T-helper 17 cell (primary cell): ENCODE measurements at regions not wholly inside any gene's neighbourhood (a gene's known extent, or its start where the extent isn't known, plus 50 kb on each side); places are given as distances from the start of the nearest gene placed in this dataset.
A peak's percentile ranks its signal among the peaks of the same experiment; 100 is the strongest.
"Not testable (repeated sequence)": the region's sequence is repeated elsewhere in the genome, so short reads cannot be mapped to it uniquely, and the experiment has no call there.

Source experiments
- ATAC-seq: fragments of 150-1000 bp; cut with Tn5 transposase; 2 replicates; pipeline ENCODE4 v1.10.0; 2021; ENCODE audit warnings: mild to moderate bottlenecking, moderate library complexity
- DNase-seq, 3 donors: peaks; one replicate each; pipeline versions ENCODE4 v3.0.0 to v3.0.0-alpha.2; 2020 to 2021
- H3K9me3 ChIP-seq: one replicate; pipeline ENCODE4 v1.7.0; 2013; ENCODE audit warnings: low read length, mild to moderate bottlenecking; ENCODE audit not compliant: control insufficient read depth, poor library complexity, severe bottlenecking
- H3K27ac Mint-ChIP-seq: one replicate; pipeline ENCODE4 v1.8.0; 2022; ENCODE audit warnings: mild to moderate bottlenecking, moderate library complexity, mixed read lengths
- H3K27me3 Mint-ChIP-seq: one replicate; pipeline ENCODE4 v1.8.0; 2022; ENCODE audit warnings: mixed read lengths
- H3K36me3 Mint-ChIP-seq: one replicate; pipeline ENCODE4 v1.8.0; 2022; ENCODE audit warnings: low read depth, mixed read lengths
- H3K4me1 Mint-ChIP-seq: one replicate; pipeline ENCODE4 v1.8.0; 2022; ENCODE audit warnings: mild to moderate bottlenecking, mixed read lengths
- H3K4me3 Mint-ChIP-seq: one replicate; pipeline ENCODE4 v1.8.0; 2022; ENCODE audit warnings: mild to moderate bottlenecking, moderate library complexity, mixed read lengths

- Mint-ChIP-seq H3K27ac (no peak overlapping the region), H3K36me3 (no peaks in the 10 kb centered on the region), H3K4me1 (peaks cover under 1% of the 10 kb centered on the region), H3K27me3 (no peaks in the 10 kb centered on the region), H3K4me3 (no peak overlapping the region)
- no peak for ATAC-seq
- DNase-seq, result no peak
- H3K9me3 ChIP-seq, result no peaks in the 10 kb centered on the region
Observed at GRCh38 chr17:51456942-51457341, 196.6 kb downstream of the UTP18 start.

GRCh38 chr17:51461578-51462004, 201.2 kb downstream of the UTP18 start:
- peaks cover 6% of the 10 kb centered on the region for H3K4me1 Mint-ChIP-seq
- H3K27me3 Mint-ChIP-seq, result peaks cover 7% of the 10 kb centered on the region
- H3K36me3 Mint-ChIP-seq, result no peaks in the 10 kb centered on the region
- H3K4me3 Mint-ChIP-seq, result no peak overlapping the region
- peak; percentile 17 to 43 (median 40) for DNase-seq
- peak; percentile 66 for ATAC-seq
- peak overlapping the region; percentile 53 for H3K27ac Mint-ChIP-seq
- no peaks in the 10 kb centered on the region for H3K9me3 ChIP-seq

- Mint-ChIP-seq H3K4me3 (no peak overlapping the region), H3K27me3 (peaks cover 11% of the 10 kb centered on the region), H3K36me3 (no peaks in the 10 kb centered on the region), H3K27ac (no peak overlapping the region), H3K4me1 (peaks cover 6% of the 10 kb centered on the region)
- DNase-seq (no peak), ATAC-seq (no peak)
- no peaks in the 10 kb centered on the region for H3K9me3 ChIP-seq
Observed at GRCh38 chr17:51463353-51463752, 203.0 kb downstream of the UTP18 start.

GRCh38 chr17:51467336-51467735, 207.0 kb downstream of the UTP18 start:
- H3K36me3 Mint-ChIP-seq, result no peaks in the 10 kb centered on the region
- H3K9me3 ChIP-seq, result no peaks in the 10 kb centered on the region
- H3K4me1 Mint-ChIP-seq, result peaks cover 2% of the 10 kb centered on the region
- DNase-seq (no peak), ATAC-seq (no peak)
- no peak overlapping the region for H3K27ac Mint-ChIP-seq
- H3K27me3 Mint-ChIP-seq, result peaks cover 14% of the 10 kb centered on the region
- no peak overlapping the region for H3K4me3 Mint-ChIP-seq

GRCh38 chr17:51472670-51473205, 212.4 kb downstream of the UTP18 start:
- no peaks in the 10 kb centered on the region for H3K36me3 Mint-ChIP-seq
- DNase-seq (no peak), ATAC-seq (no peak)
- peaks cover 3% of the 10 kb centered on the region for H3K4me1 Mint-ChIP-seq
- H3K27ac Mint-ChIP-seq, result no peak overlapping the region
- no peaks in the 10 kb centered on the region for H3K9me3 ChIP-seq
- peaks cover 18% of the 10 kb centered on the region for H3K27me3 Mint-ChIP-seq
- H3K4me3 Mint-ChIP-seq, result no peak overlapping the region

- DNase-seq (no peak), ATAC-seq (no peak)
- Mint-ChIP-seq H3K36me3 (no peaks in the 10 kb centered on the region), H3K27ac (no peak overlapping the region), H3K4me1 (peaks cover 3% of the 10 kb centered on the region), H3K27me3 (peaks cover 17% of the 10 kb centered on the region), H3K4me3 (no peak overlapping the region)
- H3K9me3 ChIP-seq, result no peaks in the 10 kb centered on the region
Observed at GRCh38 chr17:51474764-51475163, 214.4 kb downstream of the UTP18 start.

- no peak overlapping the region for H3K27ac Mint-ChIP-seq
- ATAC-seq (no peak), DNase-seq (no peak)
- H3K4me3 Mint-ChIP-seq, result no peak overlapping the region
- H3K36me3 Mint-ChIP-seq, result no peaks in the 10 kb centered on the region
- peaks cover 3% of the 10 kb centered on the region for H3K4me1 Mint-ChIP-seq
- peaks cover 17% of the 10 kb centered on the region for H3K27me3 Mint-ChIP-seq
- H3K9me3 ChIP-seq, result no peaks in the 10 kb centered on the region
Observed at GRCh38 chr17:51475730-51476129, 215.4 kb downstream of the UTP18 start.

GRCh38 chr17:51479303-51479702, 219.0 kb downstream of the UTP18 start:
- peaks cover 3% of the 10 kb centered on the region for H3K9me3 ChIP-seq
- Mint-ChIP-seq H3K27me3 (peaks cover 14% of the 10 kb centered on the region), H3K36me3 (peaks cover 2% of the 10 kb centered on the region), H3K4me1 (no peaks in the 10 kb centered on the region), H3K27ac (no peak overlapping the region), H3K4me3 (no peak overlapping the region)
- ATAC-seq (no peak), DNase-seq (no peak)

GRCh38 chr17:51481370-51481769, 221.0 kb downstream of the UTP18 start:
- no peak overlapping the region for H3K27ac Mint-ChIP-seq
- ATAC-seq (no peak), DNase-seq (no peak)
- H3K36me3 Mint-ChIP-seq, result peaks cover 2% of the 10 kb centered on the region
- peaks cover 3% of the 10 kb centered on the region for H3K9me3 ChIP-seq
- no peak overlapping the region for H3K4me3 Mint-ChIP-seq
- H3K4me1 Mint-ChIP-seq, result no peaks in the 10 kb centered on the region
- H3K27me3 Mint-ChIP-seq, result peaks cover 10% of the 10 kb centered on the region

GRCh38 chr17:51482248-51482647, 221.9 kb downstream of the UTP18 start:
- not testable (repeated sequence) for H3K27ac Mint-ChIP-seq, H3K4me1 Mint-ChIP-seq, DNase-seq, H3K36me3 Mint-ChIP-seq, H3K9me3 ChIP-seq, H3K4me3 Mint-ChIP-seq, ATAC-seq
- peaks cover 18% of the 10 kb centered on the region for H3K27me3 Mint-ChIP-seq

GRCh38 chr17:51486091-51486490, 225.7 kb downstream of the UTP18 start:
- peaks cover 3% of the 10 kb centered on the region for H3K9me3 ChIP-seq
- ATAC-seq (no peak), DNase-seq (no peak)
- Mint-ChIP-seq H3K4me3 (no peak overlapping the region), H3K27ac (no peak overlapping the region), H3K4me1 (peaks cover 5% of the 10 kb centered on the region), H3K27me3 (peaks cover 17% of the 10 kb centered on the region), H3K36me3 (peaks cover 2% of the 10 kb centered on the region)

- Mint-ChIP-seq H3K27ac (no peak overlapping the region), H3K36me3 (no peaks in the 10 kb centered on the region), H3K4me3 (no peak overlapping the region), H3K4me1 (peaks cover 5% of the 10 kb centered on the region), H3K27me3 (peaks cover 17% of the 10 kb centered on the region)
- no peak for ATAC-seq
- H3K9me3 ChIP-seq, result no peaks in the 10 kb centered on the region
- no peak for DNase-seq
Observed at GRCh38 chr17:51486885-51487520, 226.7 kb downstream of the UTP18 start.

- peaks cover 17% of the 10 kb centered on the region for H3K27me3 Mint-ChIP-seq
- ATAC-seq (peak; percentile 44), DNase-seq (no peak)
- no peaks in the 10 kb centered on the region for H3K36me3 Mint-ChIP-seq
- no peaks in the 10 kb centered on the region for H3K9me3 ChIP-seq
- no peak overlapping the region for H3K4me3 Mint-ChIP-seq
- H3K4me1 Mint-ChIP-seq, result peaks cover 5% of the 10 kb centered on the region
- no peak overlapping the region for H3K27ac Mint-ChIP-seq
Observed at GRCh38 chr17:51487947-51488346, 227.6 kb downstream of the UTP18 start.

- ATAC-seq (no peak), DNase-seq (no peak)
- peaks cover 5% of the 10 kb centered on the region for H3K4me1 Mint-ChIP-seq
- H3K9me3 ChIP-seq, result no peaks in the 10 kb centered on the region
- peaks cover 12% of the 10 kb centered on the region for H3K27me3 Mint-ChIP-seq
- H3K4me3 Mint-ChIP-seq, result no peak overlapping the region
- H3K36me3 Mint-ChIP-seq, result no peaks in the 10 kb centered on the region
- H3K27ac Mint-ChIP-seq, result no peak overlapping the region
Observed at GRCh38 chr17:51491416-51491815, 231.1 kb downstream of the UTP18 start.
